Heart right ventricle (tissue), 16 donors: ENCODE measurements at regions not wholly inside any gene's neighbourhood (a gene's known extent, or its start where the extent isn't known, plus 50 kb on each side); places are given as distances from the start of the nearest gene placed in this dataset.

Experiments
- ATAC-seq, 8 donors: fragments of 200-7000 bp; cut with Tn5 transposase; one replicate each; pipeline ENCODE4 v1.9.1; 2020; ENCODE audit warnings: mild to moderate bottlenecking in 8 of 8, moderate library complexity in 8 of 8, moderate number of reproducible peaks in 1 of 8
- DNase-seq, 2 donors: peaks; one replicate each; pipeline ENCODE4 v3.0.0-alpha.2; 2020
- H3K27ac ChIP-seq, 10 donors: fragments of 200-600 bp; sonication (generic) in 2 of 10; one replicate each; pipeline versions ENCODE4 v1.5.0 to v1.8.0; 2020 to 2022; ENCODE audit warnings: mild to moderate bottlenecking in 3 of 10
- H3K27me3 ChIP-seq, 7 donors: fragments of 200-600 bp; one replicate each; pipeline ENCODE4 v1.8.0; 2021 to 2022; ENCODE audit warnings: mild to moderate bottlenecking in 2 of 7
- H3K36me3 ChIP-seq, 9 donors: fragments of 200-600 bp; sonication (generic) in 1 of 9; one replicate each; pipeline versions ENCODE4 v1.5.0 to v1.8.0; 2020 to 2022; ENCODE audit warnings: mild to moderate bottlenecking in 2 of 9
- H3K4me1 ChIP-seq, 9 donors: fragments of 200-600 bp; sonication (generic) in 1 of 9; one replicate each; pipeline versions ENCODE4 v1.5.0 to v1.8.0; 2020 to 2022; ENCODE audit warnings: mild to moderate bottlenecking in 4 of 9
- H3K4me3 ChIP-seq, 10 donors: fragments of 200-600 bp; sonication (generic) in 2 of 10; one replicate each; pipeline versions ENCODE4 v1.5.0 to v1.8.0; 2020 to 2022; ENCODE audit warnings: mild to moderate bottlenecking in 7 of 10, moderate library complexity in 2 of 10
- H3K9me3 ChIP-seq, 11 donors: fragments of 200-600 bp in 10 of 11; sonication (generic) in 2 of 11; one replicate each; pipeline versions ENCODE4 v1.5.0 to v1.8.0; 2013 to 2022; ENCODE audit warnings: mild to moderate bottlenecking in 2 of 11, control low read depth in 1 of 11, moderate library complexity in 1 of 11
- WGBS, 2 donors: extraction: QIAGEN DNeasy Blood & Tissue Kit; methylation state at CpG; one replicate each; pipeline ENCODE4 v1.1.7; 2013; ENCODE audit warnings: inconsistent platforms in 1 of 2; 5-methylcytosine and 5-hydroxymethylcytosine counted together
- intact Hi-C, 10 donors: fragments of 100-400 bp; cut with DNase I; formaldehyde crosslinking; loops; one replicate each; pipeline versions ENCODE4 v1.11.1 to v1.14.2; 2022
- TF ChIP-seq, protein P1 (sequence below), 9 donors: fragments of 200-600 bp; sonication (generic) in 2 of 9; IDR thresholded peaks; one replicate each; pipeline versions ENCODE4 v1.5.0 to v1.8.0; 2021 to 2022; ENCODE audit warnings: antibody characterized with exemption in 9 of 9, mild to moderate bottlenecking in 5 of 9, moderate library complexity in 1 of 9
- donor health status: Arrhythmogenic right ventricular cardiomyopathy.
- donor health status: ischemic (EF 13 %, LVEDD 7.1; RV severe dilation, severe dysfunction).
- donor health status: healthy with polysubstance abuse.
- donor health status: DM: no; HTN: yes; CAD: no.
- donor health status: DM: no; HTN: no; CAD: no.
- donor health status: ischemic (EF 25% LVEDD 6.9; RV normal size, moderate dysfunction).
- donor health status: ischemic (EF 25% LVEDD 5.7; RV mildly dilated, moderate dysfunction).
- donor health status: healthy.
- donor health status: DM: yes; HTN: yes; CAD: no.
- donor health status: Ischemic cardiomyopathy.
- donor health status: ischemic (EF 35%, LVEDD 5.7; RV mildly dilated, moderate dysfunction).
- donor health status: nonischemic (EF 11% LVEDD 7.7; RV severe dilation, severe dysfunction).
- donor health status: DM: yes; HTN: yes; CAD: no.
- donor health status: PGD.
- donor health status: ischemic (EF 29% LVEDD 5.4; RV normal size, mild dysfunction).
- donor health status: nonischemic (EF 23%, LVEDD 6.1; RV moderate dilation, normal function).

DNA sequence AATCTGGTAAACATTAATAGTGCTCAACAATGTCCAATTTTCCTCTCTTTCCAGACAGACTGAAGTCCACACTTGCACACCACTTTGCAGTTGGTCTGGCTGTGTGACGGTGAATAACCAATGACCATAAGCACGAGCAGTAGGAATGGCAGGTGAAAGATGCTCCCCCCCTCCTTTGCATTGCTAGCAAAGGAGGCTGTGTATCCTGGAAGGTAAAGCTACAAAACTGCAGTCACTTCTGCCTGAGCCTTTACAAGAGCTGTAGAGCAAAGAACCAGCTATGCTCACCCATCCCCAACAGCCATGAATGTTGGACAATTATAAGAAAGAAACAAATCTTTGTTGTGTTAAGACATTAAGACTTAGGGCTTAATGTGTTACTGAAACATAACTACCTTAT, 178.0 kb downstream of the IPMK start:
- Histone ChIP-seq H3K9me3 (no peaks in the 10 kb centered on the region), H3K4me3 (no peak overlapping the region), H3K4me1 (no peaks in the 10 kb centered on the region), H3K36me3 (no peaks in the 10 kb centered on the region), H3K27me3 (no peaks in the 10 kb centered on the region), H3K27ac (no peak overlapping the region)
- TF ChIP-seq, protein P1, sequence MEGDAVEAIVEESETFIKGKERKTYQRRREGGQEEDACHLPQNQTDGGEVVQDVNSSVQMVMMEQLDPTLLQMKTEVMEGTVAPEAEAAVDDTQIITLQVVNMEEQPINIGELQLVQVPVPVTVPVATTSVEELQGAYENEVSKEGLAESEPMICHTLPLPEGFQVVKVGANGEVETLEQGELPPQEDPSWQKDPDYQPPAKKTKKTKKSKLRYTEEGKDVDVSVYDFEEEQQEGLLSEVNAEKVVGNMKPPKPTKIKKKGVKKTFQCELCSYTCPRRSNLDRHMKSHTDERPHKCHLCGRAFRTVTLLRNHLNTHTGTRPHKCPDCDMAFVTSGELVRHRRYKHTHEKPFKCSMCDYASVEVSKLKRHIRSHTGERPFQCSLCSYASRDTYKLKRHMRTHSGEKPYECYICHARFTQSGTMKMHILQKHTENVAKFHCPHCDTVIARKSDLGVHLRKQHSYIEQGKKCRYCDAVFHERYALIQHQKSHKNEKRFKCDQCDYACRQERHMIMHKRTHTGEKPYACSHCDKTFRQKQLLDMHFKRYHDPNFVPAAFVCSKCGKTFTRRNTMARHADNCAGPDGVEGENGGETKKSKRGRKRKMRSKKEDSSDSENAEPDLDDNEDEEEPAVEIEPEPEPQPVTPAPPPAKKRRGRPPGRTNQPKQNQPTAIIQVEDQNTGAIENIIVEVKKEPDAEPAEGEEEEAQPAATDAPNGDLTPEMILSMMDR (IDR thresholded peaks at IDR 0.05) = no peak
- ATAC-seq (no peak), DNase-seq (no peak)
- intact Hi-C loops = no loop called here
- WGBS, 2 donors = 39 to 59% methylated on average over 2 of the region's 2 CpGs

DNA sequence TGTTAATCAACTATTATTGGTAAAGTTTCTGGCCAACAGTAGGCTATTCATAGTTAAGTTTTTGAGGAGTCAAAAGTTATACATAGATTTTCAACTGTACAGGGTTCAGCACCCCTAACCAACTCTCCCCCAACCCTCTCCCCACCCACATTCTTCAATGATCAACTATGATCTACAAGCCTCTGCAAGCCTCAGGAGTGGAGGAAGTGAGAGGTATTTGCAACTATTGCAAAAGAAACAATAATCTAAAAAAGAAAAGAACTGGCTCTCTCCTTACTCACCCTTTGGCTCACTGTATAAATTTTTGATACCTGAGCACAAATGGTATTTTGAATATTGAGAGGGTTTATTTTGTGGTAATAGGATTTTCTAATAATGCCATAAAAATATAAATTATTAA, 179.8 kb downstream of the IPMK start:
- intact Hi-C loops = no loop called here
- Histone ChIP-seq H3K27me3 (no peaks in the 10 kb centered on the region), H3K36me3 (no peaks in the 10 kb centered on the region), H3K9me3 (no peaks in the 10 kb centered on the region), H3K4me3 (no peak overlapping the region), H3K4me1 (no peaks in the 10 kb centered on the region), H3K27ac (no peak overlapping the region)
- TF ChIP-seq, protein P1 (IDR thresholded peaks at IDR 0.05) = no peak
- no peak for ATAC-seq
- no peak for DNase-seq

DNA sequence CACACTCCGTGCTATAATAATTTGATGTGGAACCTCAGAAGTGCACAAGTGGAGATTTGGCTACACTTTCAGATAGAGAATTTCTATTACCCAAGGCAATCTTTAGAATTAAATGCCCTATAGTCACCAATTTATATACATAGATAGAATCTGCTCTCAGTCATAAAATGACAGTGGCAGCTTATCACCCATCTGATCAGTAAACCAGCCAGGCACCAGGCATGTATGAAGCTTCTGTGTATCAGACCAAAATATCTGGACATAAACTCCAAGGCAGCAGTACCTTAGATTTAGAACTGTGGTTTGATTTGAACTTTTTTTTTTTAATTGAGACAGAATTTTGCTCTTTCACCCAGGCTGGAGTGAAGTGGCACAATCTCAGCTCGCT, 180.9 kb downstream of the IPMK start:
- ATAC-seq (no peak), DNase-seq (no peak)
- Histone ChIP-seq H3K27me3 (no peaks in the 10 kb centered on the region), H3K4me1 (no peaks in the 10 kb centered on the region), H3K27ac (no peak overlapping the region), H3K36me3 (no peaks in the 10 kb centered on the region), H3K9me3 (no peaks in the 10 kb centered on the region), H3K4me3 (no peak overlapping the region)
- TF ChIP-seq, protein P1 (IDR thresholded peaks at IDR 0.05) = no peak
- 88% methylated on average over 2 of the region's 2 CpGs for whole genome bisulfite sequencing, 2 donors
- intact Hi-C loops = no loop called here

DNA sequence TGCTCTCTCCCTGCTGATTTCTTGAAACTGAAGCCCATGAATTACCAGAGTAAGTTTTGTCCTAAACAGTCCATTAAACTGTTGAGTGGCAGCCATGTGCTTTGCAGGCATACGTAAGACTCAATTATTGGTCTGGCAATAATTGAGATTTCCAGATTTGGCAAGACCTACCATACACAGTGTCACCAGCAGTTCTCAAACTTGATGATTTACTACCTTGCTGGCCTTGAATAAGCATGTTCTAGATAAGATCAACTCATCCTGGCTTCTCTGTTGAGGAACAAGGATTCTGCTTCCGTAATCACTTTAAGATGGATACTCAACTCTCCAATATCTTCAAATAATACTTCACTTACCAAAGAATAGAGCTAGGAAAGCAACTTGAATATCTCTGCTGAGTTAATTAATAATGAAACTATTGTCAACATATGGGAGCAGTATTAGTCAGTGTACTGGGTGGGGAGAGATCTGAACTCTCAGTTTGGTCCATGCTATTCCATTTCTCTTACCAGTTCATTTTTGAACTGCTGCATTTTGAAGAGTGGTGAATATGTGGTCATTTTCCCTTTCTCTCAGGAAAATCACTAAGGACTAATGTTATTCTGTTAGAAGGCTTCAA, 181.4 kb downstream of the IPMK start:
- no peak for ATAC-seq
- Histone ChIP-seq H3K9me3 (no peaks in the 10 kb centered on the region), H3K27me3 (no peaks in the 10 kb centered on the region), H3K36me3 (no peaks in the 10 kb centered on the region), H3K4me3 (no peak overlapping the region), H3K4me1 (no peaks in the 10 kb centered on the region), H3K27ac (no peak overlapping the region)
- intact Hi-C loops = no loop called here
- WGBS, 2 donors = 81 to 92% methylated on average over 2 of the region's 2 CpGs
- no peak for DNase-seq
- TF ChIP-seq, protein P1 (IDR thresholded peaks at IDR 0.05) = no peak
